Activated gamma-delta T cell treated with anti-CD3 and anti-CD28 coated beads, Interleukin-2, amount 50 U/mL, for 16 hours (primary cell): ENCODE measurements at regions not wholly inside any gene's neighbourhood (a gene's known extent, or its start where the extent isn't known, plus 50 kb on each side); places are given as distances from the start of the nearest gene placed in this dataset.

Source experiments
- DNase-seq: peaks from one replicate; pipeline ENCODE4 v3.0.0-alpha.2; 2020; ENCODE audit warnings: low read depth

GRCh38 chr14:65281991-65282895 is 130.3 kb upstream of the FUT8 start:
- DNase-seq, result no peak

GRCh38 chr14:65282896-65283253 is 129.7 kb upstream of the FUT8 start:
- no peak for DNase-seq

- DNase-seq, result no peak
Observed at GRCh38 chr14:65286443-65286842, 126.1 kb upstream of the FUT8 start.

- peak; percentile 32 for DNase-seq
Observed at GRCh38 chr14:65287264-65288131, 125.0 kb upstream of the FUT8 start.

GRCh38 chr14:65290830-65291229 is 121.7 kb upstream of the FUT8 start:
- DNase-seq, result no peak

- DNase-seq, result no peak
Observed at GRCh38 chr14:65291531-65291930, 121.0 kb upstream of the FUT8 start.

GRCh38 chr14:65294816-65295215 is 117.7 kb upstream of the FUT8 start:
- no peak for DNase-seq

- no peak for DNase-seq
Observed at GRCh38 chr14:65296402-65296801, 116.1 kb upstream of the FUT8 start.

GRCh38 chr14:65296876-65297275 is 115.7 kb upstream of the FUT8 start:
- no peak for DNase-seq

GRCh38 chr14:65297744-65298143 is 114.8 kb upstream of the FUT8 start:
- no peak for DNase-seq

- no peak for DNase-seq
Observed at GRCh38 chr14:65299826-65300225, 112.7 kb upstream of the FUT8 start.

- no peak for DNase-seq
Observed at GRCh38 chr14:65301862-65302539, 110.5 kb upstream of the FUT8 start.

GRCh38 chr14:65302571-65303189 is 109.8 kb upstream of the FUT8 start:
- DNase-seq, result no peak

GRCh38 chr14:65303190-65303898 is 109.2 kb upstream of the FUT8 start:
- DNase-seq, result no peak

GRCh38 chr14:65303899-65304222 is 108.7 kb upstream of the FUT8 start:
- no peak for DNase-seq

- no peak for DNase-seq
Observed at GRCh38 chr14:65304239-65304638, 108.3 kb upstream of the FUT8 start.

- no peak for DNase-seq
Observed at GRCh38 chr14:65304963-65305362, 107.6 kb upstream of the FUT8 start.

GRCh38 chr14:65308536-65308935 is 104.0 kb upstream of the FUT8 start:
- DNase-seq, result no peak

- DNase-seq, result no peak
Observed at GRCh38 chr14:65310568-65310967, 102.0 kb upstream of the FUT8 start.

- DNase-seq, result no peak
Observed at GRCh38 chr14:65312859-65313258, 99.7 kb upstream of the FUT8 start.

- no peak for DNase-seq
Observed at GRCh38 chr14:65318636-65319506, 93.7 kb upstream of the FUT8 start.
